SJCRH30 (cell line): ENCODE measurements at regions not wholly inside any gene's neighbourhood (a gene's known extent, or its start where the extent isn't known, plus 50 kb on each side); places are given as distances from the start of the nearest gene placed in this dataset.

Source experiments
- DNase-seq, 2 experiments: peaks; one replicate each; pipeline ENCODE4 v3.0.0-alpha.2; 2015 to 2020
- H3K27ac ChIP-seq: fragments of 250-450 bp; sonication (Bioruptor Pico); 2 replicates; pipeline ENCODE4 v1.5.1; 2020; ENCODE audit warnings: mild to moderate bottlenecking, moderate library complexity
- H3K27me3 ChIP-seq: fragments of 250-450 bp; sonication (Bioruptor Pico); 2 replicates; pipeline ENCODE4 v1.5.1; 2020; ENCODE audit warnings: mild to moderate bottlenecking, moderate library complexity
- H3K36me3 ChIP-seq: fragments of 250-450 bp; sonication (Bioruptor Pico); 2 replicates; pipeline ENCODE4 v1.5.1; 2020; ENCODE audit warnings: mild to moderate bottlenecking, moderate library complexity
- H3K4me1 ChIP-seq: fragments of 250-450 bp; sonication (Bioruptor Pico); 2 replicates; pipeline ENCODE4 v1.5.1; 2020; ENCODE audit warnings: mild to moderate bottlenecking, moderate library complexity
- H3K4me3 ChIP-seq: fragments of 250-450 bp; sonication (Bioruptor Pico); 2 replicates; pipeline ENCODE4 v1.5.1; 2020; ENCODE audit warnings: mild to moderate bottlenecking, moderate library complexity
- H3K9me3 ChIP-seq: fragments of 250-450 bp; sonication (Bioruptor Pico); replicated peaks from 2 replicates; pipeline ENCODE4 v1.5.1; 2020; ENCODE audit warnings: mild to moderate bottlenecking, moderate library complexity

DNA sequence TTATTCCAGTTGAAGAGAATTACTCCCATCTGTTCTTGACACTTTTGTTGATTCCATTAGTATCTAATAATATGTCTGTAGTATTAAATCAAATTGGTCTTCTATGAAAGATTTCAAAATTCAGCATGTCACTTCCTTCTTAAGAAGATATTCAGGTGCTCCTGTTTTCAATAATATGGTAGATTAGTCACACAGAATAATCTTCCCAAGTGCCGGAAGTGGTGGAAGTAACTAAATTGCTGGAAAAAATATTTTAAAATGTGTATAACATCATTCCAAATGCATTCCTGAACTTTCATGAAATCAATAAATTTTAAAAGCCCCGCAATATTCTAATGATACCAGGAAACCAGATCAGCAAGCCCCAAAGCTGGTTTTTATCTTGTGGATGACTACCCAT is 281.3 kb downstream of the EPM2A start:
- Histone ChIP-seq H3K4me3 (no peak overlapping the region), H3K4me1 (no peaks in the 10 kb centered on the region), H3K27me3 (no peaks in the 10 kb centered on the region), H3K36me3 (no peaks in the 10 kb centered on the region), H3K27ac (no peak overlapping the region), H3K9me3 (no peaks in the 10 kb centered on the region)
- no peak for DNase-seq

DNA sequence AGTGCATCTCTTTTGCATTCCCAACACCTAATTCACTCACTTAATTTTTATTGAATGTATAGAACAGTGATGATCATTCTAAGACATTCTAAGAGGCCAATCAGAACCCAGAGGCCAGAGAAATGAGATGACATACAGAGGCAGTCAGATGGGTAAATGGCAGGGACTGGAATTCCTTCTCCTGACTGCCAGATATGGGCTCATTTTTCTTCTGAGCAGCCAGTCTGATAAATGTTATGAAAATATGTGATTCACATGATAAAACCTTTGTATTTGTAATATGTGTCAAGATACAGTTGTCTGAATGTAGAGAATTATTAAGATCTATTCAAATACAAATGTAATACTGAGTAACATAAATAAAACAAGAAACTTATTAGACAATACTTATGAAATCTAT is 277.8 kb downstream of the EPM2A start:
- DNase-seq, result no peak
- H3K27me3 ChIP-seq, result no peaks in the 10 kb centered on the region
- no peak overlapping the region for H3K4me3 ChIP-seq
- no peak overlapping the region for H3K27ac ChIP-seq
- H3K4me1 ChIP-seq, result no peaks in the 10 kb centered on the region
- H3K36me3 ChIP-seq, result no peaks in the 10 kb centered on the region
- H3K9me3 ChIP-seq, result no peaks in the 10 kb centered on the region

DNA sequence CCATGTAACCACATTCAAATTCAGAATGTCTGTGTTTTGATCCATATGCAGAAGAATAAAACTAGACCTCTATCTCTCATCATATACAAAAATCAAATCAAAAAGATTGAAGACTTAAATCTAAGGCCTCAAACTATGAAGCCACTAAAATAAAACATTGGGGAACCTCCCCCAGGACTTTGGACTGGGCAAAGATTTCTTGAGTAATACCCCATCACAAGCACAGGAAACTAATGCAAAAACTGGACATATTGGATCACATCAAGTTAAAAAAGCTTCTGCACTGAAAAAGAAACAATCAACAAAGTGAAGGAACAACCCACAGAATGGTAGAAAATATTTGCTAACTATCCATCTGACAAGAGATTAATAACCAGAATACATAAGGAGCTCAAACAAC is 266.8 kb downstream of the EPM2A start:
- no peaks in the 10 kb centered on the region for H3K36me3 ChIP-seq
- no peaks in the 10 kb centered on the region for H3K4me1 ChIP-seq
- H3K27me3 ChIP-seq, result no peaks in the 10 kb centered on the region
- no peak overlapping the region for H3K27ac ChIP-seq
- no peak for DNase-seq
- H3K9me3 ChIP-seq, result no peaks in the 10 kb centered on the region
- H3K4me3 ChIP-seq, result no peak overlapping the region

- H3K27ac ChIP-seq, result no peak overlapping the region
- H3K4me3 ChIP-seq, result no peak overlapping the region
- H3K4me1 ChIP-seq, result no peaks in the 10 kb centered on the region
- no peak for DNase-seq
- no peaks in the 10 kb centered on the region for H3K27me3 ChIP-seq
- no peaks in the 10 kb centered on the region for H3K36me3 ChIP-seq
- no peaks in the 10 kb centered on the region for H3K9me3 ChIP-seq
These were observed 266.3 kb downstream of the EPM2A start for GRCh38 chr6:145469021-145469420.

GRCh38 chr6:145475794-145476396 is 259.4 kb downstream of the EPM2A start:
- no peaks in the 10 kb centered on the region for H3K9me3 ChIP-seq
- H3K4me3 ChIP-seq, result no peak overlapping the region
- H3K36me3 ChIP-seq, result no peaks in the 10 kb centered on the region
- no peak overlapping the region for H3K27ac ChIP-seq
- DNase-seq, result no peak
- H3K27me3 ChIP-seq, result no peaks in the 10 kb centered on the region
- no peaks in the 10 kb centered on the region for H3K4me1 ChIP-seq

DNA sequence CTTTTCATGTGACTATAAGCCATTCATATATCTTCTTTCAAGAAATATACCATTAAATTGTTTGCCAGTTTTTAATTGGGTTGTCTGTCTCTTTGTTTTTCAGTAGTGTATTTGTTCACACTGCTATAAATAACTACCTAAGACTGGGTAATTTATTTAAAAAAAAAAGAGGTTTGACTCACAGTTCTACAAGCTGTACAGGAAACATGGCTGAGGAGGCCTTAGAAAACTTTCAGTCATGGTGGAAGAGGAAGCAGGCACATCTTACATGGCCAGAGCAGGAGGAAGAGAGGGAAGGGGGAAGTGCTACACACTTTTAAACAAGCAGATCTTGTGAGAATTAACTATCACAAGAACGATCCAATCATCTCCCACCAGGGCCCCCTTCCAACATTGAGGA is 255.3 kb downstream of the EPM2A start:
- Histone ChIP-seq H3K27ac (no peak overlapping the region), H3K4me3 (no peak overlapping the region), H3K36me3 (no peaks in the 10 kb centered on the region), H3K27me3 (no peaks in the 10 kb centered on the region), H3K9me3 (no peaks in the 10 kb centered on the region), H3K4me1 (no peaks in the 10 kb centered on the region)
- DNase-seq, result no peak

DNA sequence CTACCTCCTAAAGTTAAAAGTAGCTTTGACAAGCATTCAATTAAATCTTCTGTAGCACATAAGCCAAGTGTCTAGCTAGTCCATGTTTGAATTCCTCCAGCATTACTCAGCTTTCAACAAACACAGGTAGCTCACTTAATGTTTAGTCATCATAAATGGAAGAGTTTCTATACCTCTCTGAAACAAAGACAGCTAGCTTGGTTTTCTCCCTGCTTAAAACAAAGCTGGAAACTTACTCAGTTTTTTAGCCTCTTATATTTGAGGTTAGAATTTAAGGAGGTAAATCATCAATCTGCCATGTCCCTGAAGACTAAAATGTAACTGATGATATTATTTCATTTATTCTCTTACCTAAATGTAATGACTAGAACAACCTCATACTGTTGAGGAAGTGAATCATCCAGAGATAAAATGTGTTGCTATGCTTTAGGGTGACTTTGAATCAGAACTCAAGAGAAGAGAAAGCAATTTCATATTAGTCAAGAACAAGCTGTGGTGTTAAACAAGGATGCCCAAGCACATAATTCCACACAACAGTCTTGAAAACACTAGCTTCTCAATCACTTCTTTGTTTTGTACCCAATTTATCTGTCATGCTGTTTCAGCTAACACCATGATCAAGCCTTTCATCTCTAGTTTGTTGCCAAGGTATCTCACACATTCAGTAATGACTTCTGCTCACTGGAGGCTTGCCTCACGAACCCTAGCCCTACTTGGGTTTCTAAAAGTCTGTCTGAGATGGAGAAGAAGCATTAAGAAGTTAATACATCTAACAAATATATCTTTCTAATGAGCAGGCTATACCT is 251.9 kb downstream of the EPM2A start:
- Histone ChIP-seq H3K9me3 (no peaks in the 10 kb centered on the region), H3K36me3 (no peaks in the 10 kb centered on the region), H3K4me1 (no peaks in the 10 kb centered on the region), H3K27me3 (no peaks in the 10 kb centered on the region), H3K4me3 (no peak overlapping the region), H3K27ac (no peak overlapping the region)
- DNase-seq, result no peak

GRCh38 chr6:145485288-145485687 is 250.0 kb downstream of the EPM2A start:
- H3K27me3 ChIP-seq, result no peaks in the 10 kb centered on the region
- DNase-seq, result no peak
- no peaks in the 10 kb centered on the region for H3K4me1 ChIP-seq
- H3K9me3 ChIP-seq, result no peaks in the 10 kb centered on the region
- H3K4me3 ChIP-seq, result no peak overlapping the region
- H3K27ac ChIP-seq, result no peak overlapping the region
- H3K36me3 ChIP-seq, result no peaks in the 10 kb centered on the region

GRCh38 chr6:145486306-145486705 is 249.0 kb downstream of the EPM2A start:
- Histone ChIP-seq H3K27me3 (no peaks in the 10 kb centered on the region), H3K4me1 (no peaks in the 10 kb centered on the region), H3K4me3 (no peak overlapping the region), H3K36me3 (no peaks in the 10 kb centered on the region), H3K9me3 (no peaks in the 10 kb centered on the region), H3K27ac (no peak overlapping the region)
- no peak for DNase-seq

- no peaks in the 10 kb centered on the region for H3K4me1 ChIP-seq
- H3K27ac ChIP-seq, result no peak overlapping the region
- H3K4me3 ChIP-seq, result no peak overlapping the region
- no peaks in the 10 kb centered on the region for H3K27me3 ChIP-seq
- no peaks in the 10 kb centered on the region for H3K36me3 ChIP-seq
- no peaks in the 10 kb centered on the region for H3K9me3 ChIP-seq
- DNase-seq, result no peak
These were observed 245.7 kb downstream of the EPM2A start for GRCh38 chr6:145489583-145489982.

- H3K27ac ChIP-seq, result no peak overlapping the region
- no peaks in the 10 kb centered on the region for H3K36me3 ChIP-seq
- no peaks in the 10 kb centered on the region for H3K9me3 ChIP-seq
- no peak overlapping the region for H3K4me3 ChIP-seq
- H3K4me1 ChIP-seq, result no peaks in the 10 kb centered on the region
- no peaks in the 10 kb centered on the region for H3K27me3 ChIP-seq
- no peak for DNase-seq
These were observed 245.3 kb downstream of the EPM2A start for GRCh38 chr6:145490068-145490467.

GRCh38 chr6:145491126-145491525 is 244.2 kb downstream of the EPM2A start:
- no peaks in the 10 kb centered on the region for H3K9me3 ChIP-seq
- no peaks in the 10 kb centered on the region for H3K36me3 ChIP-seq
- no peaks in the 10 kb centered on the region for H3K27me3 ChIP-seq
- no peak overlapping the region for H3K27ac ChIP-seq
- no peak overlapping the region for H3K4me3 ChIP-seq
- H3K4me1 ChIP-seq, result no peaks in the 10 kb centered on the region
- DNase-seq, result no peak

DNA sequence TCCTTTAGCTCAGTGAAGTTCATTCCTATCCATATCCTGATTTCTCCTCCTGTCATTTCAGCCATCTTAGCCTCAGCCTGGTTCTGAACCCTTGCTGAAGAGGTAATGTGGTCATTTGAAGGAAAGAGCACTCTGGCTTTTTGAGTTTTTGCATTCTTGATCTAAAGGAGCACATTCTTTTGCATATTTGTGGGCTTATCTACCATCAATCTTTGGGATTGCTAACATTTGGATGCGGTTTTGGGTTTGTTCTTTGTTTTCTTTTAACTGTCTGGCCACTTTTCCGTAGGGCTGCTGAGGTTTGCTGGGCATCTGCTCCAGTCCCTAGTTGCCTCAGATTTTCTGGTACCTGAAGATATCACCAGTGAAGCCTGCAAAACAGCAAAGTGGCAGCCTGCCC is 238.3 kb downstream of the EPM2A start:
- H3K4me1 ChIP-seq, result no peaks in the 10 kb centered on the region
- no peak for DNase-seq
- H3K27me3 ChIP-seq, result no peaks in the 10 kb centered on the region
- H3K36me3 ChIP-seq, result no peaks in the 10 kb centered on the region
- H3K27ac ChIP-seq, result no peak overlapping the region
- no peak overlapping the region for H3K4me3 ChIP-seq
- no peaks in the 10 kb centered on the region for H3K9me3 ChIP-seq

DNA sequence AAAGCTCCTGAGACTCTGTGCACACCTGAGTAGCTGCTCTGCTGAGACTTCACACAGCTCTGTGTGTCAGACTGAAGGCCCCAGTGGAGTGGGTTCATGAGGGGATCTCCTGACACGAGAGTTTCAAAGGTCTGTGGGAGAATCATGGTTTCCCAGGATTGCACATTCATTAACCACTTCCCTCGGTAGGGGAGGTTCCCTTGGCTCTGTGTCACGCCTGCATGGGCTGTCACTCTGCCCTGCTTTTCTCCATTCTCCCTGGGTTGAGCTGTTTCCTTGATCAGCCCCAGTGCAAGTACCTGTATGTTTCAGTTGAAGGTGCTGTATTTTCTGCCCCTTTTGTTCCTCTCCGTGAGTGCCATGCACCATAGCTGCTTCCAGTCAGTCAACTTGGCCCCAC is 236.9 kb downstream of the EPM2A start:
- Histone ChIP-seq H3K4me1 (no peaks in the 10 kb centered on the region), H3K27me3 (no peaks in the 10 kb centered on the region), H3K4me3 (no peak overlapping the region), H3K27ac (no peak overlapping the region), H3K9me3 (no peaks in the 10 kb centered on the region), H3K36me3 (no peaks in the 10 kb centered on the region)
- DNase-seq, result no peak

- no peaks in the 10 kb centered on the region for H3K9me3 ChIP-seq
- no peaks in the 10 kb centered on the region for H3K36me3 ChIP-seq
- H3K27ac ChIP-seq, result no peak overlapping the region
- H3K4me1 ChIP-seq, result no peaks in the 10 kb centered on the region
- no peaks in the 10 kb centered on the region for H3K27me3 ChIP-seq
- peak in 1 of 2 experiments; percentile 5 for DNase-seq
- H3K4me3 ChIP-seq, result no peak overlapping the region
These were observed 232.9 kb downstream of the EPM2A start for GRCh38 chr6:145502416-145502815.

DNA sequence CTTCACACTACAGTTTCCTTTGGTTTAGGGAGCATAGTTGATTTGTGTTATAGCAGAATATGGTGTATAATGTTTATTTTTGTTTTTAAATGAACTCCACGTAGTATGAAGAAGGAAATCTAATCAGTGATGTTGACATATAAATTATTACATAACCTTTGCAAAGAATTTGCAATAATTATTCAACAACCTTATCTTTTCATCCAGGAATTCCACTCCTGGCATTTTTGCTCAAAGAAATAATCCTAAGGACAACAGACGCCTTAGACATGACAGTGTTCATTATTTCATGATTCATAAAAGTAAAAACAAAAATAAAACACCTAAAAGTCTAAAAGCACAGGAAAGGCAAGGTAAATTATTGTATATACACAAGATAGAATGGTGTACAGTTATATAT is 229.2 kb downstream of the EPM2A start:
- DNase-seq, result no peak
- H3K27me3 ChIP-seq, result no peaks in the 10 kb centered on the region
- H3K4me3 ChIP-seq, result no peak overlapping the region
- H3K36me3 ChIP-seq, result no peaks in the 10 kb centered on the region
- no peak overlapping the region for H3K27ac ChIP-seq
- no peaks in the 10 kb centered on the region for H3K9me3 ChIP-seq
- no peaks in the 10 kb centered on the region for H3K4me1 ChIP-seq
